ENCODE measurements at regions not wholly inside any gene's neighbourhood (a gene's known extent, or its start where the extent isn't known, plus 50 kb on each side); places are given as distances from the start of the nearest gene placed in this dataset.
"Not testable (repeated sequence)": the region's sequence is repeated elsewhere in the genome, so short reads cannot be mapped to it uniquely, and the experiment has no call there.

DNA sequence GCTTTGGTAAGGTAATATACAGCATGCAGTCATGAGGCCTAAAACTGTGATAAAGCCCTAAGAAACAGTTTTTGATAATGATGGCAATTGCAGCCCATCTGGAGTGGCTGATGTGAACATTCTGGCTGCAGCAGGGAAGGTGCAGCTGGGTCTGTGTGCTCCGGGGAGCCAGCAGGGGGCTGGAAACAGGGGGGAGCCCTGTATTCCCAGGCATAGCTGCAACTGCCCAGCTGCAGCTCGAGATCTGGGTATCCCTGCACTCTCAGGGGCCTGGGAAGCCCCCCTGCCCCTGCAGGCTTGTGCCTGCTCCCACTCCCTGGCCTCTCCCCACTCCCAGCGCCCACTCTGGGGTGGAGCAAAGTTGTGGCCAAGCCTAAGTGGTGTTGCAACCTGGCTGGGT lies 95.6 kb downstream of the RRAGB start:
- TF ChIP-seq, protein P1, sequence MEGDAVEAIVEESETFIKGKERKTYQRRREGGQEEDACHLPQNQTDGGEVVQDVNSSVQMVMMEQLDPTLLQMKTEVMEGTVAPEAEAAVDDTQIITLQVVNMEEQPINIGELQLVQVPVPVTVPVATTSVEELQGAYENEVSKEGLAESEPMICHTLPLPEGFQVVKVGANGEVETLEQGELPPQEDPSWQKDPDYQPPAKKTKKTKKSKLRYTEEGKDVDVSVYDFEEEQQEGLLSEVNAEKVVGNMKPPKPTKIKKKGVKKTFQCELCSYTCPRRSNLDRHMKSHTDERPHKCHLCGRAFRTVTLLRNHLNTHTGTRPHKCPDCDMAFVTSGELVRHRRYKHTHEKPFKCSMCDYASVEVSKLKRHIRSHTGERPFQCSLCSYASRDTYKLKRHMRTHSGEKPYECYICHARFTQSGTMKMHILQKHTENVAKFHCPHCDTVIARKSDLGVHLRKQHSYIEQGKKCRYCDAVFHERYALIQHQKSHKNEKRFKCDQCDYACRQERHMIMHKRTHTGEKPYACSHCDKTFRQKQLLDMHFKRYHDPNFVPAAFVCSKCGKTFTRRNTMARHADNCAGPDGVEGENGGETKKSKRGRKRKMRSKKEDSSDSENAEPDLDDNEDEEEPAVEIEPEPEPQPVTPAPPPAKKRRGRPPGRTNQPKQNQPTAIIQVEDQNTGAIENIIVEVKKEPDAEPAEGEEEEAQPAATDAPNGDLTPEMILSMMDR (IDR thresholded peaks at IDR 0.05; ENCODE audit: low read depth, low read length): no peak
- no peak for DNase-seq (ENCODE audit: extremely low read depth, low read depth)

DNA sequence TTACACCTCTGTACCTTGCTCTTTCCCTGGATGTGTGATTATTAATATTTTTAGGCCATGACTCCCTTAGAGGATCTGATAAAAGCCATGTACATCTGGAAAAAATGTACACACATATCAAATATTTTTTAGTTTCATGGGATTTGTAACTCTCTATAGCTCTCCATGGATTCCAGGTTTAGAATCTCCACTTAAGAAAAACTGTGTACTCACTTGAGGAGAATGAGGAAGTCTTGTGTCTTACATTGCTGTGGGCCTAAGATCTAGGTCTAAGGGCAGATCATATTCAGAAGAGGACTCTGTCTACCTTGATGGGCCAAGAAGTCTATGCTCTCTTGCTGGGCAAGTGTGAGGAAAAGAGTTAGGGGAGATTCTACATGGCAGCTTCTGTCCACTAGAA lies 98.0 kb downstream of the RRAGB start:
- TF ChIP-seq, protein P1 (IDR thresholded peaks at IDR 0.05; ENCODE audit: low read depth, low read length): no peak
- DNase-seq (ENCODE audit: extremely low read depth, low read depth): no peak

DNA sequence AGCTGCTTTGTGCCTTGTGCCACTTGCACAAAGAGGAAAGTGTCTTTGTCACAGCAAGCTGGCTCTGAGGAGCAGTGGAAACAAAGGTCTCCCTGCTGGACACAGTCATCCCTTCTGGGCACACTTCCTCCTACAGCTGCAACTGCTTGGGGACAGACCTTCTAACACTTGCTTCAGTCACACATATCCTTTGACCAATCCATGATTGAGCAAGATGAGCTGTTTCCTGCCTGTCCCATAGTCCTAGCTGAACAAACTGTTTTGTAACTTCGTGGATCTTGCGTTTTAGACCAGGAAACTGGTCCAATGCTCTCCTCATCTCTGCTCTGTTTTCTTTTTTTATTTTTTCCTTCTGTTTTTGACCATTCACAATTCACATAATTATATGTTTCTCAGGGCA lies 98.5 kb downstream of the RRAGB start:
- TF ChIP-seq, protein P1 (IDR thresholded peaks at IDR 0.05; ENCODE audit: low read depth, low read length): no peak
- DNase-seq (ENCODE audit: extremely low read depth, low read depth): no peak

DNA sequence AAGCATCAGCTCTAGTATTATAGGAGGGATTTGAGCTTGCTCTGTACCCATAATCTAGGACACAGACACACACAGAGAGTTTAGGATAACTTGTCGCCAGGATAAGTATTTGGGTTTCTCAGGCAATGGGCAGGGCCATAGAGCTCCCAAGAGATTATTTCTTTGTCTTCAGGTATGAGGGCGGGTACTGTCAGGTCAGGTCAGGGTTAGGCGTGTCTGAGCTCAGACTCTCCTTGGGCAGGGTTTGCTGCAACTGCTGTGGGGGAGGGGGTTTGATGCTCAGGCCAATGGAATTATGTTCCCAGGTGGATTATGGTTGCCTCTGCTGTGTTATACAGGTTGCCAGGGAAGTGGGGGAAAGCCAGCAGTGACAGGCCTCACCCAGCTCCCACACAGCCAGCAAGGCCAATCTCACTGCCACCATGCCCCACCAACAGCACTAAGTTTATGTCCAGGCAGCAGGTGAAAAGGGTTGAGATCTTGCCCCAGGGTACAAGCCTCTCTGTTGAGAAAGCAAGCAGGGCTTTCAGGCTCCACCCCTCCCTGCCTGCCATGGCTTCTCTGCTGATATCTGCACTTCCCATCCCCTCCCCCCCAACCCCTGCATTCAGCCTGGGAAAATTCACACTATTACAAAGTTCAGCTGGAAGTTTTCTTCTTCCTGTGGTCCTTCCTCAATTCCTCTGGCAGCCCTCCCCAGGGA lies 101.3 kb downstream of the RRAGB start:
- no peak for DNase-seq (ENCODE audit: extremely low read depth, low read depth)
- TF ChIP-seq, protein P1 (IDR thresholded peaks at IDR 0.05; ENCODE audit: low read depth, low read length): no peak

DNA sequence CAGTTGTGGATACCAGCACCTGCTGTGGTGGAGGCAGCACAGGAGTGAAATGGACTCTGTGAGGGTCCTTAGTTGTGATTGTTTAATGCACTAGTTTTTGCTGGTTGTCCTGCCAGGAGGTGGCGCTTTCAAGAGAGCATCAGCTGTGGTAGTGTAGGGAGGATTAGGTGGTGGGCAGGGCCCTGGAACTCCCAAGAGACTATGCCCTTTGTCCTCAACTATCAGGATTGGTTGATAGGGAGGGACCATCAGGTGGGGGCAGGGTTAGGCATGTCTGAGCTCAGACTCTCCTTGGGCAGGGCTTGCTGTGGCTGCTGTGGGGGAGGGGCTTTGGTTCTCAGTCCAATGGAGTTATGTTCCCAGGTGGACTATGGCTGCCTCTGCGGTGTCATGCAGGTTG lies 121.9 kb downstream of the RRAGB start:
- TF ChIP-seq, protein P1 (IDR thresholded peaks at IDR 0.05; ENCODE audit: low read depth, low read length): no peak
- DNase-seq (ENCODE audit: extremely low read depth, low read depth): no peak

DNA sequence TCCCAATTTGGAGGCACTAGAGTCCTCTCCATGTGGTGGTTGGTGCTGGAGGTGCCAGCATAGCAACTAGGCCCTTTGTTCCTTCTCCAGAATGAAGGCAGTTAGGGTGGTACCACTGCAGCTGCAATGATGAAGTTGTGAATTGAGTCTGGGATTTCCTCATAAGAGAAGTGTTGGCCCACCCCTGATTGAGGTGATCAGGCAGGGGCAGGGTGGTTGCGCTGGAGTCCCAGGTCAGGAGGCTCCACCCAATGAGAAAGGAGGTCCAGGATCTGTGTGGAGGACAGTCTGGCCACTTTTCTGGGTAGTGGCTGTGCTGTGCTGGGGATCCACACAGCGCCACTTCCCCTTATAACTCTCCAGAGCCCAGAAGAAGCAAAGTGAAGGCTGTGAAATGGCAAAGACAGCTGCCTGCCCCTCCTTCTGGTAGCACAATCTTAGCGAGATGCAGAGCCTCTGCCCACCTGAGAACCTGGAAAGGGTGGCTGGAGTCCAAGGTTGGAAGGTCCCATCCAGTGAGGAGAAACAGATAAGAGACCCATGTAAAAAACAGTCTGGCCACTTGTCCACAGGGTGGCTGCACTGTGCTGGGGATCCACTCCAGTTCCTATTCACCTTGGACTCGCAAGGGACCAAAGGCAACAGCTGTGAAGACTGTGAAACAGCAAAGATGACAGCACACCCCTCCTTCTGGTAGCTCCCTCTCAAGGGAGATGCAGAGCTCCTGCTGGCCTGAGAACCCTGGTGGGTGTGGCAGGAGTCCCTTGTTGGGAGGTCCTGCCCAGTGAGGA lies 124.6 kb downstream of the RRAGB start:
- TF ChIP-seq, protein P1 (IDR thresholded peaks at IDR 0.05; ENCODE audit: low read depth, low read length): no peak
- DNase-seq (ENCODE audit: extremely low read depth, low read depth): no peak

DNA sequence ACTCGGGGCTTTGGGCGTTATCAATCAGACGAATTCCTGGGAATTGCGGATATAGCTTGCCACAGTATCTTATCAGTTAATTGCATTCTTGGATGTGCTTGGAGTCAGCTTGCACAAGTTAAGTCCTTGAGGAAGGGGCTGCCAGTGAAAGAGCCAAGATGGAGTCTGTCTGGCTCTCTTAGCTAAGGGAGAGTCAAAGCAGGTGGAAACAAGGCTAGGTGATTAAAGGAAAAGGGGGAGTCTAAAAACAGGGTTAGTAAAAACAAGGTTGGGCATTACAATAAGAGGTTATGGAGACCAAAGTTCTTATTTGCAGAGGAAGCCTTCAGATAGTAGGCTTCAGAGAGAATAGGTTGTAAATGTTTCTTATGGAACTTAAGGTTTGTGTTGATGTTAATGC lies 149.2 kb downstream of the RRAGB start:
- not testable (repeated sequence) for DNase-seq (ENCODE audit: extremely low read depth, low read depth)
